ENCODE measurements at regions not wholly inside any gene's neighbourhood (a gene's known extent, or its start where the extent isn't known, plus 50 kb on each side); places are given as distances from the start of the nearest gene placed in this dataset.

GRCh38 chr12:75825686-75826085 lies 205.9 kb downstream of the PHLDA1 start:
- DNase-seq (ENCODE audit: insufficient read length, low spot score, missing footprints): no peak
- H3K36me3 ChIP-seq (ENCODE audit: insufficient read depth, low read length): no peaks in the 10 kb centered on the region
- H3K4me3 ChIP-seq (ENCODE audit: insufficient read depth, low read length): no peak overlapping the region
- H3K27me3 ChIP-seq (ENCODE audit: insufficient read depth, low read length): no peaks in the 10 kb centered on the region
- H3K27ac ChIP-seq (ENCODE audit: low read depth, low read length): peak overlapping the region; percentile 72
- H4K20me1 ChIP-seq (ENCODE audit: insufficient read depth, low read length): no peaks in the 10 kb centered on the region
- peak overlapping the region; percentile 50 for H3K4me2 ChIP-seq (ENCODE audit: insufficient read depth, low read length)
- no peaks in the 10 kb centered on the region for H3K9me3 ChIP-seq (ENCODE audit: low read depth, low read length)
- H3K4me1 ChIP-seq (ENCODE audit: insufficient read depth, low read length): peaks cover 39% of the 10 kb centered on the region
- H3K79me2 ChIP-seq (ENCODE audit: insufficient read depth, low read length): no peaks in the 10 kb centered on the region
- TF ChIP-seq CTCF (IDR thresholded peaks at IDR 0.05; ENCODE audit: extremely low read depth, low read depth, low read length): no peak
- H2AFZ ChIP-seq (ENCODE audit: low read length): peak overlapping the region; percentile 12

GRCh38 chr12:75823475-75823874 lies 208.1 kb downstream of the PHLDA1 start:
- Histone ChIP-seq H3K27ac (ENCODE audit: low read depth, low read length) (no peak overlapping the region), H3K4me3 (ENCODE audit: insufficient read depth, low read length) (no peak overlapping the region), H3K79me2 (ENCODE audit: insufficient read depth, low read length) (no peaks in the 10 kb centered on the region), H3K9me3 (ENCODE audit: low read depth, low read length) (no peaks in the 10 kb centered on the region), H3K27me3 (ENCODE audit: insufficient read depth, low read length) (no peaks in the 10 kb centered on the region), H3K36me3 (ENCODE audit: insufficient read depth, low read length) (no peaks in the 10 kb centered on the region), H2AFZ (ENCODE audit: low read length) (no peak overlapping the region), H3K4me1 (ENCODE audit: insufficient read depth, low read length) (peaks cover 59% of the 10 kb centered on the region), H4K20me1 (ENCODE audit: insufficient read depth, low read length) (no peaks in the 10 kb centered on the region), H3K4me2 (ENCODE audit: insufficient read depth, low read length) (no peak overlapping the region)
- no peak for DNase-seq (ENCODE audit: insufficient read length, low spot score, missing footprints)
- TF ChIP-seq CTCF (IDR thresholded peaks at IDR 0.05; ENCODE audit: extremely low read depth, low read depth, low read length): no peak

GRCh38 chr12:75822416-75822815 lies 209.2 kb downstream of the PHLDA1 start:
- Histone ChIP-seq H3K79me2 (ENCODE audit: insufficient read depth, low read length) (no peaks in the 10 kb centered on the region), H3K27ac (ENCODE audit: low read depth, low read length) (no peak overlapping the region), H3K4me1 (ENCODE audit: insufficient read depth, low read length) (peaks cover 61% of the 10 kb centered on the region), H3K4me2 (ENCODE audit: insufficient read depth, low read length) (no peak overlapping the region), H3K4me3 (ENCODE audit: insufficient read depth, low read length) (no peak overlapping the region), H3K27me3 (ENCODE audit: insufficient read depth, low read length) (no peaks in the 10 kb centered on the region), H2AFZ (ENCODE audit: low read length) (peak overlapping the region; percentile 21), H3K36me3 (ENCODE audit: insufficient read depth, low read length) (no peaks in the 10 kb centered on the region), H3K9me3 (ENCODE audit: low read depth, low read length) (no peaks in the 10 kb centered on the region), H4K20me1 (ENCODE audit: insufficient read depth, low read length) (no peaks in the 10 kb centered on the region)
- no peak for DNase-seq (ENCODE audit: insufficient read length, low spot score, missing footprints)
- TF ChIP-seq CTCF (IDR thresholded peaks at IDR 0.05; ENCODE audit: extremely low read depth, low read depth, low read length): no peak

GRCh38 chr12:75820848-75821578 lies 210.6 kb downstream of the PHLDA1 start:
- H3K9me3 ChIP-seq (ENCODE audit: low read depth, low read length): no peaks in the 10 kb centered on the region
- H3K4me1 ChIP-seq (ENCODE audit: insufficient read depth, low read length): peaks cover 61% of the 10 kb centered on the region
- DNase-seq (ENCODE audit: insufficient read length, low spot score, missing footprints): no peak
- H2AFZ ChIP-seq (ENCODE audit: low read length): peak overlapping the region; percentile 5
- TF ChIP-seq CTCF (IDR thresholded peaks at IDR 0.05; ENCODE audit: extremely low read depth, low read depth, low read length): no peak
- H3K27ac ChIP-seq (ENCODE audit: low read depth, low read length): peak overlapping the region; percentile 55
- no peaks in the 10 kb centered on the region for H3K36me3 ChIP-seq (ENCODE audit: insufficient read depth, low read length)
- H3K4me3 ChIP-seq (ENCODE audit: insufficient read depth, low read length): peak overlapping the region; percentile 14
- H3K4me2 ChIP-seq (ENCODE audit: insufficient read depth, low read length): peak overlapping the region; percentile 43
- no peaks in the 10 kb centered on the region for H3K79me2 ChIP-seq (ENCODE audit: insufficient read depth, low read length)
- no peaks in the 10 kb centered on the region for H3K27me3 ChIP-seq (ENCODE audit: insufficient read depth, low read length)
- H4K20me1 ChIP-seq (ENCODE audit: insufficient read depth, low read length): no peaks in the 10 kb centered on the region
